ENCODE measurements at regions not wholly inside any gene's neighbourhood (a gene's known extent, or its start where the extent isn't known, plus 50 kb on each side); places are given as distances from the start of the nearest gene placed in this dataset.

GRCh38 chr2:107582487-107582886, 244.2 kb upstream of the RGPD4 start (continued):
- TF ChIP-seq IRF1 (CRISPR knock-in tag; IDR thresholded peaks at IDR 0.05) = no peak
- no peak for TF ChIP-seq TEAD4 (CRISPR knock-in tag; IDR thresholded peaks at IDR 0.05)
- no peak for TF ChIP-seq ZNF396 (CRISPR knock-in tag; IDR thresholded peaks at IDR 0.05; ENCODE audit: borderline replicate concordance)
- TF ChIP-seq PRDM15 (CRISPR knock-in tag; IDR thresholded peaks at IDR 0.05) = no peak
- TF ChIP-seq MLX (CRISPR knock-in tag; IDR thresholded peaks at IDR 0.05) = no peak
- TF ChIP-seq RELA (CRISPR knock-in tag; IDR thresholded peaks at IDR 0.05; ENCODE audit: borderline replicate concordance) = no peak

GRCh38 chr2:107584577-107584976, 242.1 kb upstream of the RGPD4 start:
- ChIA-PET POLR2A (no interaction called here), CTCF (no interaction called here)
- DNase-seq (ENCODE audit: low spot score) = no peak
- no peak overlapping the region for H3K27ac Mint-ChIP-seq
- peaks cover 13% of the 10 kb centered on the region for H3K4me1 Mint-ChIP-seq
- H3K36me3 Mint-ChIP-seq = no peaks in the 10 kb centered on the region
- no peaks in the 10 kb centered on the region for H3K27me3 Mint-ChIP-seq (ENCODE audit: low read depth)
- no peak overlapping the region for H3K4me3 Mint-ChIP-seq
- TF ChIP-seq ZNF671 (CRISPR knock-in tag; IDR thresholded peaks at IDR 0.05) = no peak
- no peak for TF ChIP-seq ZNF416 (CRISPR knock-in tag; IDR thresholded peaks at IDR 0.05)
- TF ChIP-seq GRHL2 (CRISPR knock-in tag; IDR thresholded peaks at IDR 0.05; ENCODE audit: insufficient replicate concordance, severe bottlenecking) = no peak
- TF ChIP-seq GABPB1 (CRISPR knock-in tag; IDR thresholded peaks at IDR 0.05) = no peak
- ATAC-seq = no peak
- H3K9me3 Mint-ChIP-seq = peaks cover 4% of the 10 kb centered on the region; the same call in 1 of the 2 replicates

GRCh38 chr2:107585851-107586250, 240.8 kb upstream of the RGPD4 start:
- Mint-ChIP-seq H3K4me3 (no peak overlapping the region), H3K36me3 (no peaks in the 10 kb centered on the region), H3K9me3 (peaks cover 7% of the 10 kb centered on the region; the same call in 1 of the 2 replicates), H3K27me3 (ENCODE audit: low read depth) (no peaks in the 10 kb centered on the region), H3K4me1 (peaks cover 11% of the 10 kb centered on the region), H3K27ac (no peak overlapping the region)
- CTCF ChIA-PET = no interaction called here
- ATAC-seq (no peak), DNase-seq (ENCODE audit: low spot score) (no peak)
- POLR2A ChIA-PET = no interaction called here
- no peak for TF ChIP-seq CDX4 (CRISPR knock-in tag; IDR thresholded peaks at IDR 0.05; ENCODE audit: borderline replicate concordance)
- no peak for TF ChIP-seq JUN (CRISPR knock-in tag; IDR thresholded peaks at IDR 0.05)
- no peak for TF ChIP-seq MAX (CRISPR knock-in tag; IDR thresholded peaks at IDR 0.05)
- no peak for TF ChIP-seq HMGXB4 (CRISPR knock-in tag; IDR thresholded peaks at IDR 0.05)
- no peak for TF ChIP-seq AFF4 (CRISPR knock-in tag; IDR thresholded peaks at IDR 0.05; ENCODE audit: borderline replicate concordance)
- TF ChIP-seq ZNF396 (CRISPR knock-in tag; IDR thresholded peaks at IDR 0.05; ENCODE audit: borderline replicate concordance) = no peak
- no peak for TF ChIP-seq E2F4 (CRISPR knock-in tag; IDR thresholded peaks at IDR 0.05; ENCODE audit: borderline replicate concordance, low read depth)
- no peak for TF ChIP-seq ZMAT4 (CRISPR knock-in tag; IDR thresholded peaks at IDR 0.05)
- no peak for TF ChIP-seq PRRX2 (CRISPR knock-in tag; IDR thresholded peaks at IDR 0.05)
